Vagina (tissue), 2 donors: ENCODE measurements at regions not wholly inside any gene's neighbourhood (a gene's known extent, or its start where the extent isn't known, plus 50 kb on each side); places are given as distances from the start of the nearest gene placed in this dataset.

Experiments used
- DNase-seq, 2 donors: peaks; one replicate each; pipeline ENCODE4 v3.0.0-alpha.2; 2017; ENCODE audit errors: extremely low spot score in 2 of 2
- H3K27ac ChIP-seq: fragments of 200-600 bp; sonication (generic); one replicate; pipeline ENCODE4 v1.5.1; 2019
- H3K27me3 ChIP-seq: fragments of 200-600 bp; sonication (generic); one replicate; pipeline ENCODE4 v1.5.1; 2019
- H3K36me3 ChIP-seq, 2 donors: fragments of 200-600 bp; sonication (generic); one replicate each; pipeline ENCODE4 v1.5.1; 2017 to 2019
- H3K4me1 ChIP-seq: fragments of 200-600 bp; sonication (generic); one replicate; pipeline ENCODE4 v1.5.1; 2019
- H3K4me3 ChIP-seq, 2 donors: fragments of 200-600 bp; sonication (generic); 1 replicate in 1 of 2; 2 replicates in 1 of 2; pipeline ENCODE4 v1.5.1; 2016 to 2019
- H3K9me3 ChIP-seq: fragments of 200-600 bp; sonication (generic); one replicate; pipeline ENCODE4 v1.5.1; 2019
- CTCF ChIP-seq, 3 experiments: fragments of 450-650 bp in 2 of 3; fragments of 200-600 bp in 1 of 3; sonication (generic) in 1 of 3; IDR thresholded peaks; one replicate each; pipeline ENCODE4 v1.5.1; 2017 to 2019; ENCODE audit warnings: antibody characterized with exemption in 3 of 3, mild to moderate bottlenecking in 2 of 3, moderate library complexity in 2 of 3
- POLR2A ChIP-seq, 2 donors: fragments of 450-650 bp; IDR thresholded peaks; one replicate each; pipeline ENCODE4 v1.6.1; 2017; ENCODE audit warnings: antibody characterized with exemption in 2 of 2, mild to moderate bottlenecking in 2 of 2, moderate library complexity in 2 of 2
- POLR2AphosphoS5 ChIP-seq, 2 donors: sonication (generic); formaldehyde crosslinking; IDR thresholded peaks; one replicate each; pipeline ENCODE4 v1.9.0; 2017; ENCODE audit warnings: antibody characterized with exemption in 2 of 2, mild to moderate bottlenecking in 2 of 2, low read depth in 1 of 2; ENCODE audit not compliant: insufficient read depth in 1 of 2
- intact Hi-C: fragments of 100-400 bp; cut with DNase I; formaldehyde crosslinking; loops from one replicate; pipeline ENCODE4 v1.15.1; 2023

GRCh38 chr4:22045051-22045630 lies 96.6 kb upstream of the KCNIP4 start:
- intact Hi-C loops = no loop called here
- no peaks in the 10 kb centered on the region for H3K9me3 ChIP-seq
- H3K4me3 ChIP-seq = no peak overlapping the region
- DNase-seq = no peak
- no peaks in the 10 kb centered on the region for H3K4me1 ChIP-seq
- TF ChIP-seq CTCF (IDR thresholded peaks at IDR 0.05) (no peak), POLR2AphosphoS5 (IDR thresholded peaks at IDR 0.05; ENCODE audit: insufficient read depth in 1 of 2, low read depth in 1 of 2) (no peak), POLR2A (IDR thresholded peaks at IDR 0.05) (no peak)
- no peaks in the 10 kb centered on the region for H3K27me3 ChIP-seq
- H3K27ac ChIP-seq = no peak overlapping the region
- H3K36me3 ChIP-seq = no peaks in the 10 kb centered on the region

GRCh38 chr4:22031423-22031822 lies 82.9 kb upstream of the KCNIP4 start:
- TF ChIP-seq POLR2AphosphoS5 (IDR thresholded peaks at IDR 0.05; ENCODE audit: insufficient read depth in 1 of 2, low read depth in 1 of 2) (no peak), POLR2A (IDR thresholded peaks at IDR 0.05) (no peak), CTCF (IDR thresholded peaks at IDR 0.05) (no peak)

GRCh38 chr4:22030881-22031280 lies 82.3 kb upstream of the KCNIP4 start:
- Histone ChIP-seq H3K36me3 (no peaks in the 10 kb centered on the region), H3K4me3 (no peak overlapping the region), H3K27me3 (no peaks in the 10 kb centered on the region), H3K9me3 (no peaks in the 10 kb centered on the region), H3K27ac (no peak overlapping the region), H3K4me1 (no peaks in the 10 kb centered on the region)
- TF ChIP-seq POLR2AphosphoS5 (IDR thresholded peaks at IDR 0.05; ENCODE audit: insufficient read depth in 1 of 2, low read depth in 1 of 2) = no peak
- no peak for TF ChIP-seq POLR2A (IDR thresholded peaks at IDR 0.05)
- intact Hi-C loops = no loop called here
- DNase-seq = no peak

More at GRCh38 chr4:22031423-22031822, 82.9 kb upstream of the KCNIP4 start:
- Histone ChIP-seq H3K27me3 (no peaks in the 10 kb centered on the region), H3K4me1 (no peaks in the 10 kb centered on the region), H3K36me3 (no peaks in the 10 kb centered on the region), H3K27ac (no peak overlapping the region), H3K9me3 (no peaks in the 10 kb centered on the region), H3K4me3 (no peak overlapping the region)
- DNase-seq = no peak
- intact Hi-C loops = no loop called here

- Histone ChIP-seq H3K27me3 (no peaks in the 10 kb centered on the region), H3K27ac (no peak overlapping the region), H3K4me3 (no peak overlapping the region), H3K9me3 (no peaks in the 10 kb centered on the region), H3K4me1 (no peaks in the 10 kb centered on the region), H3K36me3 (no peaks in the 10 kb centered on the region)
- intact Hi-C loops = no loop called here
- no peak for DNase-seq
- TF ChIP-seq POLR2A (IDR thresholded peaks at IDR 0.05) (no peak), CTCF (IDR thresholded peaks at IDR 0.05) (no peak), POLR2AphosphoS5 (IDR thresholded peaks at IDR 0.05; ENCODE audit: insufficient read depth in 1 of 2, low read depth in 1 of 2) (no peak)
Observed at GRCh38 chr4:22030307-22030706, 81.7 kb upstream of the KCNIP4 start.

- H3K9me3 ChIP-seq = no peaks in the 10 kb centered on the region
- TF ChIP-seq POLR2A (IDR thresholded peaks at IDR 0.05) = no peak
- TF ChIP-seq POLR2AphosphoS5 (IDR thresholded peaks at IDR 0.05; ENCODE audit: insufficient read depth in 1 of 2, low read depth in 1 of 2) = no peak
- TF ChIP-seq CTCF (IDR thresholded peaks at IDR 0.05) = no peak
- no peaks in the 10 kb centered on the region for H3K36me3 ChIP-seq
- no peak for DNase-seq
- no peak overlapping the region for H3K4me3 ChIP-seq
- no peaks in the 10 kb centered on the region for H3K27me3 ChIP-seq
- H3K27ac ChIP-seq = no peak overlapping the region
- H3K4me1 ChIP-seq = no peaks in the 10 kb centered on the region
- intact Hi-C loops = no loop called here
Observed at GRCh38 chr4:22029803-22030202, 81.2 kb upstream of the KCNIP4 start.
